ENCODE measurements at regions not wholly inside any gene's neighbourhood (a gene's known extent, or its start where the extent isn't known, plus 50 kb on each side); places are given as distances from the start of the nearest gene placed in this dataset.

DNA sequence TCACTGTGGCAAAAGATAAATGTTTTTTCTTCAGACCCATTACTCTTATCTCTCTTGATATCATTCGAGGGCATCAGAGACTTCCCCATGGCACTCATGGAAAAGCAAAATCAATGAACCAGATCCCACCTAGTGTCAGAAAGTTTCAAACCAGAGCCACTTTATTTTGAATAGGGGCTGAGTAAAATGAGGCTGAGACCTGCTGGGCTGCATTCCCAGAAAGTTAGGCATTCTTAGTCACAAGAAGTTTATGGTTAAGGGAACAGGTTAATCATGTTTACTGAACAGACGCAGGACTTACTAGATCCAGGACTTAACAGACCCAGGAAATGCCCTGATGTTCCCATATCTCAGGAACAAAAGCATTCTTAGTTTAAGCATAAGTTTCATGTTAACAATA lies 369.9 kb downstream of the BTBD3 start:
- Histone ChIP-seq H3K27ac (no peak overlapping the region), H3K4me3 (replicated peaks in 1 of 3) (no peak overlapping the region), H3K27me3 (no peaks in the 10 kb centered on the region), H3K9me3 (no peaks in the 10 kb centered on the region), H3K36me3 (no peaks in the 10 kb centered on the region), H3K4me1 (no peaks in the 10 kb centered on the region)
- no peak for DNase-seq
- WGBS, 2 donors = 35 to 44% methylated on average over 2 of the region's 2 CpGs
- TF ChIP-seq POLR2A (IDR thresholded peaks at IDR 0.05) = no peak
- TF ChIP-seq, protein P1, sequence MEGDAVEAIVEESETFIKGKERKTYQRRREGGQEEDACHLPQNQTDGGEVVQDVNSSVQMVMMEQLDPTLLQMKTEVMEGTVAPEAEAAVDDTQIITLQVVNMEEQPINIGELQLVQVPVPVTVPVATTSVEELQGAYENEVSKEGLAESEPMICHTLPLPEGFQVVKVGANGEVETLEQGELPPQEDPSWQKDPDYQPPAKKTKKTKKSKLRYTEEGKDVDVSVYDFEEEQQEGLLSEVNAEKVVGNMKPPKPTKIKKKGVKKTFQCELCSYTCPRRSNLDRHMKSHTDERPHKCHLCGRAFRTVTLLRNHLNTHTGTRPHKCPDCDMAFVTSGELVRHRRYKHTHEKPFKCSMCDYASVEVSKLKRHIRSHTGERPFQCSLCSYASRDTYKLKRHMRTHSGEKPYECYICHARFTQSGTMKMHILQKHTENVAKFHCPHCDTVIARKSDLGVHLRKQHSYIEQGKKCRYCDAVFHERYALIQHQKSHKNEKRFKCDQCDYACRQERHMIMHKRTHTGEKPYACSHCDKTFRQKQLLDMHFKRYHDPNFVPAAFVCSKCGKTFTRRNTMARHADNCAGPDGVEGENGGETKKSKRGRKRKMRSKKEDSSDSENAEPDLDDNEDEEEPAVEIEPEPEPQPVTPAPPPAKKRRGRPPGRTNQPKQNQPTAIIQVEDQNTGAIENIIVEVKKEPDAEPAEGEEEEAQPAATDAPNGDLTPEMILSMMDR (IDR thresholded peaks at IDR 0.05) = no peak
- intact Hi-C loops (cut with DNase I) = no loop called here

DNA sequence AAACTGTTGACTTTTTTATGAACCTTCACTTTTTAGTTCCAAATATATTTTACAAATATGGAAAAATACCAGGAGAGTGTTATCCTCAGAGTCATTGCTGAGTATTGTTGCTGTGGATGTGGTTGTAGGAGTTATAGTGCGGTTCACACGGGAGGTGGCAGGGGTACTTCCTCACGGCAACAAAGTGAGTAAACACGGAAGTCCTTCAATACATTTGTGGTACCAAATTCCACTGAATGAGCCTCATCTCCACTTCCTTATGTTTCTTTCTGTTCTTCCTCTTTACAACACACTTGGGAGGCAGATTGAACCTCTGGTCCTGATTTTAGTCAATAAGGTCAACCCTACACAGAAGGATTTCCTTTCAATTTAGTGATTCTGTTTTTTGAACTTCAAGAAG lies 371.8 kb downstream of the BTBD3 start:
- Histone ChIP-seq H3K27ac (no peak overlapping the region), H3K36me3 (no peaks in the 10 kb centered on the region), H3K9me3 (no peaks in the 10 kb centered on the region), H3K4me1 (no peaks in the 10 kb centered on the region), H3K27me3 (no peaks in the 10 kb centered on the region), H3K4me3 (replicated peaks in 1 of 3) (no peak overlapping the region)
- DNase-seq = no peak
- intact Hi-C loops (cut with DNase I) = no loop called here
- TF ChIP-seq, protein P1 (IDR thresholded peaks at IDR 0.05) = no peak
- no peak for TF ChIP-seq POLR2A (IDR thresholded peaks at IDR 0.05)
- 83 to 89% methylated on average over 4 of the region's 4 CpGs for WGBS, 2 donors

DNA sequence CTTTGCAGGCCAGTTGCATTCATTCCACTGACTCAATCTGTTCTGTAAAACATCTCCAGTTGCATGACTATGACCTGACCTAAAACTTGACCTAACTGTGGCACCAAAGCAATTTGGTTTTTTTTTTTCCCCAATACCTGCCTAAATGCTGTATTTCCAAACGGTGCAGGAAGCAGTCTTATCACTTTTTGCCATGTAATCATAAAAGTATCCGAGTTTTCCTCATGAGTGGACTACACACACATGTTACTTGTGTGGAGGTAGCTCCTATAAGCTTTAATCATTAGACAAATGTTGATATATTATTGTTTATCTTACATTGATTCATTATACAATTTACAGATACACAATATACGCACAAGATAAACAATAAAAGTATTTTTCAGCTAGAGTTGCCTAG lies 373.7 kb downstream of the BTBD3 start:
- Histone ChIP-seq H3K4me1 (no peaks in the 10 kb centered on the region), H3K27me3 (no peaks in the 10 kb centered on the region), H3K36me3 (no peaks in the 10 kb centered on the region), H3K4me3 (replicated peaks in 1 of 3) (no peak overlapping the region), H3K27ac (no peak overlapping the region), H3K9me3 (no peaks in the 10 kb centered on the region)
- TF ChIP-seq, protein P1 (IDR thresholded peaks at IDR 0.05) = no peak
- no peak for TF ChIP-seq POLR2A (IDR thresholded peaks at IDR 0.05)
- intact Hi-C loops (cut with DNase I) = no loop called here
- WGBS, 2 donors = 65 to 82% methylated on average over 3 of the region's 3 CpGs
- DNase-seq = no peak

DNA sequence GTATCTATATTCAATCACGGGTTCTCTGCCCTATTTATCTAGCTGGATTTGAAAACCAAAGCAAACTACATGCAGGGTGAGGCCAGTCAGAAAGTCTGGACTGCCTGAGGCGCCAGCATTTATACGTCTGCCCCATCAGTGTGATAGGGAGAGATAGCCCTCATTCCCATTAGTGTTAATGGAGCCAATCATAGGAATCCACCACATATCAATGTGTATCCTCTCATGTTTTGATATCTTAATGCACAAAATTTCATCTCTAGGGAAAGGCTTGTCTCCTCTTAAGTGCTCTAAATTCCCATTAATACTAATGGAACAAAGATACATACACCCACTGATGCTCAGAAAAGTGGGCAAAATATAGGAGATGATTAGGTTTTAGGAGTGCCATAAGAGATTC lies 376.2 kb downstream of the BTBD3 start:
- Histone ChIP-seq H3K27me3 (no peaks in the 10 kb centered on the region), H3K36me3 (no peaks in the 10 kb centered on the region), H3K27ac (no peak overlapping the region), H3K9me3 (no peaks in the 10 kb centered on the region), H3K4me1 (no peaks in the 10 kb centered on the region), H3K4me3 (replicated peaks in 1 of 3) (no peak overlapping the region)
- DNase-seq = no peak
- intact Hi-C loops (cut with DNase I) = no loop called here
- TF ChIP-seq, protein P1 (IDR thresholded peaks at IDR 0.05) = no peak
- TF ChIP-seq POLR2A (IDR thresholded peaks at IDR 0.05) = no peak
- WGBS, 2 donors = 73 to 92% methylated on average over 3 of the region's 3 CpGs

DNA sequence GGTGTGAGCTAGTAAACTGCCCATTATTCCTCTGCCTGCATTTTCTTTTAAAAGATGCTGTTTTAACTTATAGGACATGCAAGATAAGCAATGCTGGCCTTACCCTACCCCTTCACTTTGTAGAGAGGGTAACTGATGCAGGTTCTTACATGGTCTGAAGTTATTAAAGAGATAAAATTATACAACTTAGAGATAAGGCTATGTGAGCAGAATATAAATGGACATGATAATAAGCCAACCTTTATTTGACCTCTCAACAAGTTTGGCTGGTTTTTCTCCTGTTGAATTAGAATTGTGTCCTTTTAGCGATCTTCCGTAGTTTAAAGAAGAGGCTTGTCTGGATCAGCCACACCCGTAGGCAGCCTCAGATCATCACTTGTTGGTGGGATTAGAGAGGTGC lies 377.0 kb downstream of the BTBD3 start:
- no peak for TF ChIP-seq POLR2A (IDR thresholded peaks at IDR 0.05)
- WGBS, 2 donors = 80 to 87% methylated on average over 3 of the region's 3 CpGs
- intact Hi-C loops (cut with DNase I) = no loop called here
- DNase-seq = no peak
- no peaks in the 10 kb centered on the region for H3K27me3 ChIP-seq
- no peak overlapping the region for H3K4me3 ChIP-seq (replicated peaks in 1 of 3)
- H3K9me3 ChIP-seq = no peaks in the 10 kb centered on the region
- H3K36me3 ChIP-seq = no peaks in the 10 kb centered on the region
- H3K4me1 ChIP-seq = no peaks in the 10 kb centered on the region
- H3K27ac ChIP-seq = no peak overlapping the region
